ENCODE measurements at regions not wholly inside any gene's neighbourhood (a gene's known extent, or its start where the extent isn't known, plus 50 kb on each side); places are given as distances from the start of the nearest gene placed in this dataset.

DNA sequence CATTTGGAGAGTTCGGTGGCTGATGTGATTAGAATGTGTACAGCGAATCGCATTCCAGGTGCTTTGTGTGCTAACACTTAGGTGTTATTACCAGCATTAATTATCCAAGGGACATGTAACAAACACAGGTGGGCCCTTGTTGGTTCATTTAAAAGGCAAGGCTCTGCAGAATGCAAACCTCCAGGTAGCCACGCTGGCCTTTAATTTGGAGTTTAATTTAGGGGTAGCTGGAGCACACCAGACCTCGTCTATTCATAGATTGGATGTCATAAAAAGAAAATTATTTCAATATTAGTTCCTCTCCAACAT lies 191.1 kb downstream of the MAT2B start:
- no peak overlapping the region; the same call in 1 of the 2 replicates for H3K27ac Mint-ChIP-seq

DNA sequence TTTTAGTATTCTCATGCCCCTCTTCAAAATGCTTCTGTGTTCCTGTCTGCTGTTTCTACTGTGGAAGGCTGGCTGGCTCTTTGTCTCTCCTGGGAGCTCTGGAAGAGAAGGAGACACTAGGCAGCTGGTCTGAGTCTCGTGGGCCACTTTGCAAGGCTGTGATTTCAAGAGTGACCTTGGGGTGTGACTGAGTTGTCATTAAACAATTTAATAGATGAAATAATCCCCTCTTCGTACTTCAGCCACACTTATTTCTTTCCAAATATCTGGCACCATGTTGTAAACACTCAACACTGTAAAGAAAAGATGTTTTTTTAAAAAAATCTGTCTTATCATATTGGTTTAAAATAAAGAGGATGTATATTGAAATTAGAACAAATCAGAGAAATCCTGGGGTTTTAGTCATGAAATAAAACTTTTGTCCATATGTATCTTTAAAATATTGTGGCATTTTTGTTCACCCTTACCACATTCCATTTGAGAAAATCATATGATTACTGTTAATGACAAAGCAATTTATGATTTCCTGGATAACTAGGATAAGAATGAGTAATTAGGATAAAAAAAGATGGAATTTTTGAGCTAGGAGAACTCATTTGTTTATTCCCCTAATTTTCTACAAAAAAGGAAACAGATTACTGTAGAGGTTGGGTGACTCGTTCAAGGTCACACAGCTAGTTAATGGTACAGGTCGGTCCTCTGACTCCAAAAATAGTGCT lies 200.8 kb downstream of the MAT2B start:
- Mint-ChIP-seq H3K36me3 (no peaks in the 10 kb centered on the region), H3K4me1 (no peaks in the 10 kb centered on the region), H3K27me3 (ENCODE audit: low read depth) (no peaks in the 10 kb centered on the region; the same call in 1 of the 2 replicates), H3K9me3 (no peaks in the 10 kb centered on the region), H3K27ac (no peak overlapping the region), H3K4me3 (no peak overlapping the region)
- ATAC-seq = no peak
- ChIA-PET POLR2A (no interaction called here), CTCF (no interaction called here)
- no peak for DNase-seq (ENCODE audit: low spot score)
- TF ChIP-seq TP53 (CRISPR knock-in tag; IDR thresholded peaks at IDR 0.05) (no peak), GTF2I (CRISPR knock-in tag; conservative IDR thresholded peaks at IDR 0.05) (no peak), NR3C1 (CRISPR knock-in tag; conservative IDR thresholded peaks at IDR 0.05; ENCODE audit: low read depth) (no peak), ZNF219 (CRISPR knock-in tag; IDR thresholded peaks at IDR 0.05; ENCODE audit: borderline replicate concordance) (no peak), ETV6 (CRISPR knock-in tag; IDR thresholded peaks at IDR 0.05) (no peak), CREM (CRISPR knock-in tag; IDR thresholded peaks at IDR 0.05) (no peak)
- TF ChIP-seq, protein P1, sequence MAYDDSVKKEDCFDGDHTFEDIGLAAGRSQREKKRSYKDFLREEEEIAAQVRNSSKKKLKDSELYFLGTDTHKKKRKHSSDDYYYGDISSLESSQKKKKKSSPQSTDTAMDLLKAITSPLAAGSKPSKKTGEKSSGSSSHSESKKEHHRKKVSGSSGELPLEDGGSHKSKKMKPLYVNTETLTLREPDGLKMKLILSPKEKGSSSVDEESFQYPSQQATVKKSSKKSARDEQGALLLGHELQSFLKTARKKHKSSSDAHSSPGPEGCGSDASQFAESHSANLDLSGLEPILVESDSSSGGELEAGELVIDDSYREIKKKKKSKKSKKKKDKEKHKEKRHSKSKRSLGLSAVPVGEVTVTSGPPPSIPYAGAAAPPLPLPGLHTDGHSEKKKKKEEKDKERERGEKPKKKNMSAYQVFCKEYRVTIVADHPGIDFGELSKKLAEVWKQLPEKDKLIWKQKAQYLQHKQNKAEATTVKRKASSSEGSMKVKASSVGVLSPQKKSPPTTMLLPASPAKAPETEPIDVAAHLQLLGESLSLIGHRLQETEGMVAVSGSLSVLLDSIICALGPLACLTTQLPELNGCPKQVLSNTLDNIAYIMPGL (CRISPR knock-in tag; IDR thresholded peaks at IDR 0.05) = no peak
- TF ChIP-seq, protein P2, sequence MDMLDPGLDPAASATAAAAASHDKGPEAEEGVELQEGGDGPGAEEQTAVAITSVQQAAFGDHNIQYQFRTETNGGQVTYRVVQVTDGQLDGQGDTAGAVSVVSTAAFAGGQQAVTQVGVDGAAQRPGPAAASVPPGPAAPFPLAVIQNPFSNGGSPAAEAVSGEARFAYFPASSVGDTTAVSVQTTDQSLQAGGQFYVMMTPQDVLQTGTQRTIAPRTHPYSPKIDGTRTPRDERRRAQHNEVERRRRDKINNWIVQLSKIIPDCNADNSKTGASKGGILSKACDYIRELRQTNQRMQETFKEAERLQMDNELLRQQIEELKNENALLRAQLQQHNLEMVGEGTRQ (CRISPR knock-in tag; IDR thresholded peaks at IDR 0.05) = no peak
- TF ChIP-seq, protein P3, sequence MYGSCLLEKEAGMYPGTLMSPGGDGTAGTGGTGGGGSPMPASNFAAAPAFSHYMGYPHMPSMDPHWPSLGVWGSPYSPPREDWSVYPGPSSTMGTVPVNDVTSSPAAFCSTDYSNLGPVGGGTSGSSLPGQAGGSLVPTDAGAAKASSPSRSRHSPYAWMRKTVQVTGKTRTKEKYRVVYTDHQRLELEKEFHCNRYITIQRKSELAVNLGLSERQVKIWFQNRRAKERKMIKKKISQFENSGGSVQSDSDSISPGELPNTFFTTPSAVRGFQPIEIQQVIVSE (CRISPR knock-in tag; IDR thresholded peaks at IDR 0.05; ENCODE audit: borderline replicate concordance) = no peak

More for the DNA sequence above, 191.1 kb downstream of the MAT2B start:
- ChIA-PET POLR2A (interaction anchor here (0.7 kb wide), 1 partner anchor 259 kb away, joined by 3 read pairs; the partner anchor contains the start of gene CCNG1), CTCF (interaction anchor here (0.6 to 2.1 kb wide), 11 partner anchors 10 to 807 kb away, joined by 3 to 15 read pairs (median 3); no protein-coding TSS in a partner anchor)
- H3K36me3 Mint-ChIP-seq = no peaks in the 10 kb centered on the region
- ATAC-seq (no peak; the same call in 1 of the 2 replicates), DNase-seq (ENCODE audit: low spot score) (no peak)
- no peaks in the 10 kb centered on the region for H3K9me3 Mint-ChIP-seq
- no peaks in the 10 kb centered on the region; the same call in 1 of the 2 replicates for H3K27me3 Mint-ChIP-seq (ENCODE audit: low read depth)
- TF ChIP-seq, protein P4, sequence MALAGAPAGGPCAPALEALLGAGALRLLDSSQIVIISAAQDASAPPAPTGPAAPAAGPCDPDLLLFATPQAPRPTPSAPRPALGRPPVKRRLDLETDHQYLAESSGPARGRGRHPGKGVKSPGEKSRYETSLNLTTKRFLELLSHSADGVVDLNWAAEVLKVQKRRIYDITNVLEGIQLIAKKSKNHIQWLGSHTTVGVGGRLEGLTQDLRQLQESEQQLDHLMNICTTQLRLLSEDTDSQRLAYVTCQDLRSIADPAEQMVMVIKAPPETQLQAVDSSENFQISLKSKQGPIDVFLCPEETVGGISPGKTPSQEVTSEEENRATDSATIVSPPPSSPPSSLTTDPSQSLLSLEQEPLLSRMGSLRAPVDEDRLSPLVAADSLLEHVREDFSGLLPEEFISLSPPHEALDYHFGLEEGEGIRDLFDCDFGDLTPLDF (CRISPR knock-in tag; IDR thresholded peaks at IDR 0.05) = no peak
- TF ChIP-seq ZNF416 (CRISPR knock-in tag; IDR thresholded peaks at IDR 0.05) = no peak
- no peak for TF ChIP-seq NFE2L1 (CRISPR knock-in tag; IDR thresholded peaks at IDR 0.05)
- TF ChIP-seq ZNF317 (CRISPR knock-in tag; IDR thresholded peaks at IDR 0.05; ENCODE audit: borderline replicate concordance, low read depth) = no peak
- TF ChIP-seq, protein P5, sequence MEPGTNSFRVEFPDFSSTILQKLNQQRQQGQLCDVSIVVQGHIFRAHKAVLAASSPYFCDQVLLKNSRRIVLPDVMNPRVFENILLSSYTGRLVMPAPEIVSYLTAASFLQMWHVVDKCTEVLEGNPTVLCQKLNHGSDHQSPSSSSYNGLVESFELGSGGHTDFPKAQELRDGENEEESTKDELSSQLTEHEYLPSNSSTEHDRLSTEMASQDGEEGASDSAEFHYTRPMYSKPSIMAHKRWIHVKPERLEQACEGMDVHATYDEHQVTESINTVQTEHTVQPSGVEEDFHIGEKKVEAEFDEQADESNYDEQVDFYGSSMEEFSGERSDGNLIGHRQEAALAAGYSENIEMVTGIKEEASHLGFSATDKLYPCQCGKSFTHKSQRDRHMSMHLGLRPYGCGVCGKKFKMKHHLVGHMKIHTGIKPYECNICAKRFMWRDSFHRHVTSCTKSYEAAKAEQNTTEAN (CRISPR knock-in tag; IDR thresholded peaks at IDR 0.05) = no peak
- TF ChIP-seq, protein P6, sequence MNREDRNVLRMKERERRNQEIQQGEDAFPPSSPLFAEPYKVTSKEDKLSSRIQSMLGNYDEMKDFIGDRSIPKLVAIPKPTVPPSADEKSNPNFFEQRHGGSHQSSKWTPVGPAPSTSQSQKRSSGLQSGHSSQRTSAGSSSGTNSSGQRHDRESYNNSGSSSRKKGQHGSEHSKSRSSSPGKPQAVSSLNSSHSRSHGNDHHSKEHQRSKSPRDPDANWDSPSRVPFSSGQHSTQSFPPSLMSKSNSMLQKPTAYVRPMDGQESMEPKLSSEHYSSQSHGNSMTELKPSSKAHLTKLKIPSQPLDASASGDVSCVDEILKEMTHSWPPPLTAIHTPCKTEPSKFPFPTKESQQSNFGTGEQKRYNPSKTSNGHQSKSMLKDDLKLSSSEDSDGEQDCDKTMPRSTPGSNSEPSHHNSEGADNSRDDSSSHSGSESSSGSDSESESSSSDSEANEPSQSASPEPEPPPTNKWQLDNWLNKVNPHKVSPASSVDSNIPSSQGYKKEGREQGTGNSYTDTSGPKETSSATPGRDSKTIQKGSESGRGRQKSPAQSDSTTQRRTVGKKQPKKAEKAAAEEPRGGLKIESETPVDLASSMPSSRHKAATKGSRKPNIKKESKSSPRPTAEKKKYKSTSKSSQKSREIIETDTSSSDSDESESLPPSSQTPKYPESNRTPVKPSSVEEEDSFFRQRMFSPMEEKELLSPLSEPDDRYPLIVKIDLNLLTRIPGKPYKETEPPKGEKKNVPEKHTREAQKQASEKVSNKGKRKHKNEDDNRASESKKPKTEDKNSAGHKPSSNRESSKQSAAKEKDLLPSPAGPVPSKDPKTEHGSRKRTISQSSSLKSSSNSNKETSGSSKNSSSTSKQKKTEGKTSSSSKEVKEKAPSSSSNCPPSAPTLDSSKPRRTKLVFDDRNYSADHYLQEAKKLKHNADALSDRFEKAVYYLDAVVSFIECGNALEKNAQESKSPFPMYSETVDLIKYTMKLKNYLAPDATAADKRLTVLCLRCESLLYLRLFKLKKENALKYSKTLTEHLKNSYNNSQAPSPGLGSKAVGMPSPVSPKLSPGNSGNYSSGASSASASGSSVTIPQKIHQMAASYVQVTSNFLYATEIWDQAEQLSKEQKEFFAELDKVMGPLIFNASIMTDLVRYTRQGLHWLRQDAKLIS (CRISPR knock-in tag; IDR thresholded peaks at IDR 0.05; ENCODE audit: borderline replicate concordance) = no peak
- no peak for TF ChIP-seq NFYB (CRISPR knock-in tag; conservative IDR thresholded peaks at IDR 0.05; ENCODE audit: low read depth)
- TF ChIP-seq, protein P1 (CRISPR knock-in tag; IDR thresholded peaks at IDR 0.05) = no peak
- TF ChIP-seq MYBL2 (CRISPR knock-in tag; IDR thresholded peaks at IDR 0.05) = no peak
- no peak for TF ChIP-seq SMAD3 (CRISPR knock-in tag; IDR thresholded peaks at IDR 0.05; ENCODE audit: borderline replicate concordance)
- TF ChIP-seq EMX1 (CRISPR knock-in tag; IDR thresholded peaks at IDR 0.05) = no peak
- TF ChIP-seq JAZF1 (CRISPR knock-in tag; IDR thresholded peaks at IDR 0.05) = no peak
- no peak for TF ChIP-seq ELF4 (CRISPR knock-in tag; IDR thresholded peaks at IDR 0.05; ENCODE audit: low read depth)
- TF ChIP-seq, protein P2 (CRISPR knock-in tag; IDR thresholded peaks at IDR 0.05) = no peak
- TF ChIP-seq ZNF121 (CRISPR knock-in tag; IDR thresholded peaks at IDR 0.05) = no peak
- no peak for TF ChIP-seq FOXP1 (CRISPR knock-in tag; IDR thresholded peaks at IDR 0.05; ENCODE audit: borderline replicate concordance)
- TF ChIP-seq OVOL2 (CRISPR knock-in tag; IDR thresholded peaks at IDR 0.05; ENCODE audit: borderline replicate concordance) = no peak
- H3K4me3 Mint-ChIP-seq = no peak overlapping the region
- H3K4me1 Mint-ChIP-seq = peaks cover 9% of the 10 kb centered on the region
